ENCODE measurements at regions not wholly inside any gene's neighbourhood (a gene's known extent, or its start where the extent isn't known, plus 50 kb on each side); places are given as distances from the start of the nearest gene placed in this dataset.

DNA sequence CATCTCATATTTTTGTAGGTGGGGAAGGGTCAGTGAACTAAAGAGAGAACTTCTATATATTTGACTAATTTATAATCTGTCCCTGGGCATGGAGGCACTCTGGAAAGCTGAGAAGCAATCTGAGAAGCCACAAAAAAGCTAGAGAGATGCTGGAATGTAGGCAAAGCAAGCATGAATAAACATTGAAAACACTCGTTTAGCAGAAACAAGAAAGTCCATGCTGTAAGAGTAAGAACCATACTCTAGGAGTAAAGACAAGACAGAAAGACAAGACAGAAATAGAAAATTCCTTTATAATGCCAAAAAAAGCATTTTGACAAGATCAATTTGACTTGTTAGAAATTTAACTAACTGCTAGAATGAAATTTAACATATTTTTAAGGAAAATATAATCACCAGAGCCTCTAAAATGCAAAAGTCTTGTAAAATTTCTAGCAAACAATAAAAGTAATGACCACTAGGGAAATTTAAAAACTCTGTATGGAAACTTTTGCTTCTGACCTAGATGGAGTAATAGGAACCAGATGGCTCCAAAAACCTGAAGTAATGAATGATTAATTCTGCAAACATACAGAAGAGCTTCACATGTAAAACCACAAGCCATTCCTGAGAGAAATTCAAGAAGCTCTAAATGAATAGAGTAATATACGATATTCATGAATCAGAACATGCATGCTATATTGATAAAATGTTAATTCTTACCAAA is 625.7 kb upstream of the PTCHD4 start:
- Histone ChIP-seq H3K27me3 (ENCODE audit: control insufficient read depth, insufficient read depth, low read length) (no peaks in the 10 kb centered on the region), H3K4me3 (ENCODE audit: insufficient read depth, low read depth, low read length) (no peak overlapping the region), H3K36me3 (replicated peaks; ENCODE audit: control insufficient read depth, insufficient read depth, low read length) (no peaks in the 10 kb centered on the region)
- DNase-seq: no peak

DNA sequence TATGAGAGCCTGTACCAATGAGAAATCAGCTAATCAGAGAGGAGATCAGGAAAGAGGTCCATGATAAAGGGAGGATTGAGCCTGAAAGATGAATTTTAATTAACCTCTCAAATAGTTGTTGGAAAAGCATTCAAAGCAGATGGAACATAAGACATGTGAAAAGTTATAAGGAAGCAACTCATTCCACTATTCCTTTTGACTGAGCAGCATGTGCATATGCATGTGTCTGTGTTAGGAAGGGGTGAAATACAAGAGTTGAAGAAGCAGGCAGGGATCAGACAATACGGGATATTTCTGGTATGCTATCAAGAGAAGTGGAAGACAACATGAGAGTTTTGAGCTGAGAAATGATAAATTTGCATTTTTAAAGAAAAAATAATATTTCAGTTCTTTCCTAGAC is 624.8 kb upstream of the PTCHD4 start:
- no peak for DNase-seq
- Histone ChIP-seq H3K36me3 (replicated peaks; ENCODE audit: control insufficient read depth, insufficient read depth, low read length) (no peaks in the 10 kb centered on the region), H3K4me3 (ENCODE audit: insufficient read depth, low read depth, low read length) (no peak overlapping the region), H3K27me3 (ENCODE audit: control insufficient read depth, insufficient read depth, low read length) (no peaks in the 10 kb centered on the region)

DNA sequence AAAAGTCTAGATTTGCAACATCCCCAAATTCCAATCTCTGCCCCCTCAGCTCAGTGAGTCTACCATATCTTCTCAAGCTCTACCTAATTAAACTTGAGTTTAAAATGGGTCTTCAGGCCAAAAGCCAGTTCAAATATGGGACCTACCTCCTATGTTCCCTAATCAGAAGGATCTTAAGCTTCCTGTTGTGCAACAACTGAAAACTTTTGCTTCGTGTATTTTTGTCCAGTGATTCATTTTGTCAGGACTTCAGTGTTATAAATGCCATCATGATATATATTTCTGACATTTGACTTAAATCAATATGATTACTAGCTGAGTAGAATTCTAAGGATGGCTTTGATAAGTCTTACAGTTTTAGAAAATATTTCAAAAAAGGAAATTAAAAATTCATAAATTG is 622.6 kb upstream of the PTCHD4 start:
- Histone ChIP-seq H3K36me3 (replicated peaks; ENCODE audit: control insufficient read depth, insufficient read depth, low read length) (no peaks in the 10 kb centered on the region), H3K4me3 (ENCODE audit: insufficient read depth, low read depth, low read length) (no peak overlapping the region)
- no peak for DNase-seq

DNA sequence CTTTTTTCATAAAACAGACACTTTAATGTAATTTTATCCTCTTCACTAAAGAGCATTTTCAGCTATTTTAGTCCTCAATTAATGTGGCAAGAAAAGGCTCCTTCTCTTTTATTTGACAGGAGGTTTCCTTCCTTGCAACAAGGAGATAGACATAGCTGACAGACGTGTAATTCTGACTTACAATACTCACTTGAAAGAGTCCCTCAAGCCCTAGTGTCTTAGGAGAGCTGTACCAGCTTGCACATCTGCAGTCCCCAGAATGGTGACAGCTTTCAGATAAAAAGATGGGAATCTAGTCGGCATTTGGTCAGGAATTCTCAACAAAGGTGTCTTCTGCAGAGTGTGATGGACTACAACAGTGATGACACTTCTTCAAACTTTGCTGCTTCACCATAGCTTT is 603.7 kb upstream of the PTCHD4 start:
- Histone ChIP-seq H3K27me3 (ENCODE audit: control insufficient read depth, insufficient read depth, low read length) (no peaks in the 10 kb centered on the region), H3K36me3 (replicated peaks; ENCODE audit: control insufficient read depth, insufficient read depth, low read length) (no peaks in the 10 kb centered on the region), H3K4me3 (ENCODE audit: insufficient read depth, low read depth, low read length) (no peak overlapping the region)
- no peak for DNase-seq

More for the DNA sequence above, 622.6 kb upstream of the PTCHD4 start:
- H3K27me3 ChIP-seq (ENCODE audit: control insufficient read depth, insufficient read depth, low read length): no peaks in the 10 kb centered on the region

DNA sequence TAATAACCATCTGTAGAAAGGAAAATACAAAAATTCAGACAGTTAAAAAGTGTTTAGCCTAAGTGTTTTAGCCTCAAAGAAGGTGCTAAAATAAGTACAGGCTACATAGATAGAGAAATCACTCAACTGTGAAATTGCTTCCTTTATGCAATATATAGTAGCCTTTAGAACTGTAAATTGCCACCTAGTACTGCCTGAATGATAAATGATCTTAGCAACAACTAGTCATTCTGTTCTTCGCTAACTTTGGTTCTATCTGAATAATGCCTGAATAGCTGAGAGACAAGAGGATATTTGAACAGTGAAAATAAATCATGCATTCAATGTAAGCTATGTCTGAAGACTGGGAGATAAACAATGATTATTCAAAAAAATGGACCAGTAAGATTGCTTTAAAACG is 603.3 kb upstream of the PTCHD4 start:
- DNase-seq: no peak
- no peaks in the 10 kb centered on the region for H3K36me3 ChIP-seq (replicated peaks; ENCODE audit: control insufficient read depth, insufficient read depth, low read length)
- no peak overlapping the region for H3K4me3 ChIP-seq (ENCODE audit: insufficient read depth, low read depth, low read length)
- H3K27me3 ChIP-seq (ENCODE audit: control insufficient read depth, insufficient read depth, low read length): no peaks in the 10 kb centered on the region

DNA sequence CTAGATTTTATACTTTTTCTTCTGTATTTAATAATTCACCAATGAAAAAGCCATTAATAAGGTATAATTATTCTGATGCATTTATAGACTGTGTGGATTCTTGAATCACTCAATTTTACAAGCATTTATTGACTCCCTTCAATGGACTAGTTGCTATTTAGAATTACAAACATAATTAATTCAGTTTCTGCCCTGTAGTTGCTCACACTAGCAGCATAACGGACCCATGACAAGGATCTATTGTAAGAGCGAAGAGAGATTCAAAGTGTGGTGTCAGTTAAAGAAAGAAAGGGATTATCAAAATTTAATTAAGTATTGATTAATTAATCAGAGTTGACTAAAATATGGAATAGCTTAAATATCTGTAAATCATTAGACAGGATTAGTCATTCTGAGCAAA is 602.6 kb upstream of the PTCHD4 start:
- no peak overlapping the region for H3K4me3 ChIP-seq (ENCODE audit: insufficient read depth, low read depth, low read length)
- no peaks in the 10 kb centered on the region for H3K36me3 ChIP-seq (replicated peaks; ENCODE audit: control insufficient read depth, insufficient read depth, low read length)
- no peaks in the 10 kb centered on the region for H3K27me3 ChIP-seq (ENCODE audit: control insufficient read depth, insufficient read depth, low read length)
- DNase-seq: no peak

DNA sequence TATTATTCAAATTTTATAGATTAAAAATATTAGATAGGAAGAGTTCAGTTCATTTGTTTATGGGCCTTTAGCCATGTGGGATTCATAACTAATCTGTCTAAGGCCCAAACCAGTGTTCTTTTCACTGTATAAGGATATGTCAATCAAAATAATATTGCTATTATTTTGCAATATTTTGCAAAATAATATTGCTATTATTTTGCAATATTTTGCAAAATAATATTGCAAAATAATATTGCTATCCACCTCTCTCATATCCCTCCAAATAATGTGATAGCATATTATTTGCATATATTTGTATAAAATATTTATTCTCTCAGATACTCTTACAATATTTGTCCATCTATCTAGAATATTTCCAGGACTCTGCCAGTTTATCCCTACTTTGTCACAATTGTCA is 595.3 kb upstream of the PTCHD4 start:
- H3K4me3 ChIP-seq (ENCODE audit: insufficient read depth, low read depth, low read length): no peak overlapping the region
- H3K27me3 ChIP-seq (ENCODE audit: control insufficient read depth, insufficient read depth, low read length): no peaks in the 10 kb centered on the region
- DNase-seq: no peak
- H3K36me3 ChIP-seq (replicated peaks; ENCODE audit: control insufficient read depth, insufficient read depth, low read length): no peaks in the 10 kb centered on the region

DNA sequence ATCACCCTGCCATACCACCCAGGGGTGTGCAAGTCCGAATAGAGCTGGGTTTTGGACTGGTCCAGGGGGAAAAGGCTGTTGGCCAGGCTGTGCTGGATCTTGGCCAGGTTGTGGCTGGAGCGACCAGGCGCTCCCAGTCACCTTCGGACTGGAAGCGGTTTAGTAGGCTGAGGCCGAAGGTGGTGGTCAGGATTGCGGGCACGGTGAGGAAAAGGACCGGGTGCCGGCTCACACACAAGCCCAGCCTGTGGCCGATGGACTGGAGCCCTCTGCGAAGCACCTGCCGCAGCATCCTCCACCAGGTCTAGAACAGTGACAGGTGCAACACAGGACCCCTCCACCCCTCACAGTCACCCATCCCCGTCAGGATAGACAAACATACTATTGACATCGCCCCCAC is 590.6 kb upstream of the PTCHD4 start:
- Histone ChIP-seq H3K36me3 (replicated peaks; ENCODE audit: control insufficient read depth, insufficient read depth, low read length) (no peaks in the 10 kb centered on the region), H3K27me3 (ENCODE audit: control insufficient read depth, insufficient read depth, low read length) (no peaks in the 10 kb centered on the region), H3K4me3 (ENCODE audit: insufficient read depth, low read depth, low read length) (no peak overlapping the region)
- no peak for DNase-seq

DNA sequence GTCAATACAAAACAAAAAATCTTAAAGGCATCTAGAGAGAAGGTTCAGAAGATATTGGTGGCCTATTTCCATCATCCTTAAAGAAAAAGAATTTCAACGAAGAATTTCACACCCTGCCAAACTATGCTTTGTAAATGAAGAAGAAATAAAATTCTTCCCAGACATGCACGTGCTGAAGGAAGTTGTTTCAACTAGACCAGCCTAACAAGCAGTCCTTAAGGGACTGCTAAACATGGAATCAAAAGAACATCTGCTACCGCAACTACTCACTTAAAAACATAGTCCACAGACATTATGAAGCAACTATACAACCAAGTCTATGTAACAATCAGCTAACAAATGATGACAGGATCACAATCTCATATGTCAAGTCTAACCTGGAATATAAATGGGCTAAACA is 584.9 kb upstream of the PTCHD4 start:
- H3K27me3 ChIP-seq (ENCODE audit: control insufficient read depth, insufficient read depth, low read length): no peaks in the 10 kb centered on the region
- H3K4me3 ChIP-seq (ENCODE audit: insufficient read depth, low read depth, low read length): no peak overlapping the region
- DNase-seq: no peak
- no peaks in the 10 kb centered on the region for H3K36me3 ChIP-seq (replicated peaks; ENCODE audit: control insufficient read depth, insufficient read depth, low read length)

DNA sequence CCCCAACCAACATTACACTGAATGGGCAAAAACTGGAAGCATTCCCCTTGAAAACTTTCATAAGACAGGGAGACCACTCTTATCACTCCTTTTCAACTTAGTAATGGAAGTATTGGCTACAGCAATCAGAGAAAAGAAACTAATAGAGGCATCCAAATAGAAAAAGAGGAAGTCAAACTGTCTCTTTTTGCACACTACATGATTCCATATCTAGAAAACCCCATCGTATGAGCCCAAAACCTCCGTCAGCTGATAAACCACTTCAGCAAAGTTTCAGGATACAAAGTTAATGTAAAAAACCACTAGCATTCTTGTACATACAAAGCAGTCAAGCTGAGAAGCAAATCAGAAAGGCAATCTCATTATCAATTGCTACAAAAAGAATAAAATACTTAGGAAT is 580.4 kb upstream of the PTCHD4 start:
- DNase-seq: no peak
- no peak overlapping the region for H3K4me3 ChIP-seq (ENCODE audit: insufficient read depth, low read depth, low read length)
- no peaks in the 10 kb centered on the region for H3K27me3 ChIP-seq (ENCODE audit: control insufficient read depth, insufficient read depth, low read length)
- H3K36me3 ChIP-seq (replicated peaks; ENCODE audit: control insufficient read depth, insufficient read depth, low read length): no peaks in the 10 kb centered on the region

DNA sequence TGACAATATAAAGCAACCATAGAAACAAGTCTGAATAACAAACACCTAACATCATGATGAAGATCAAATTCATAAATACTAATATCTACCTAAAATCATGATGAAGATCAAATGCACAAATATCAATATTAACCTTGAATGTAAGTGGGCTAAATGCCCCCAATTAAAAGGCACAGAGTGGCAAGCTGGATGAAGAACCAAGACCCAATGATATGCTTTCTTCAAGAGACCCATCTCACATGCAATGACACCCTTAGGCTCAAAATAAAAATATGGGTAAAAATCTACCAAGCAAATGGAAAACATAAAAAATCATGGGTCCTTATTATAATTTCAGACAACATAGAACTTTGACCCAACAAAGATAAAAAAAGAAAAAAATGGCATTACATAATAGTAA is 578.5 kb upstream of the PTCHD4 start:
- H3K36me3 ChIP-seq (replicated peaks; ENCODE audit: control insufficient read depth, insufficient read depth, low read length): no peaks in the 10 kb centered on the region
- no peak overlapping the region for H3K4me3 ChIP-seq (ENCODE audit: insufficient read depth, low read depth, low read length)
- H3K27me3 ChIP-seq (ENCODE audit: control insufficient read depth, insufficient read depth, low read length): no peaks in the 10 kb centered on the region
- DNase-seq: no peak

DNA sequence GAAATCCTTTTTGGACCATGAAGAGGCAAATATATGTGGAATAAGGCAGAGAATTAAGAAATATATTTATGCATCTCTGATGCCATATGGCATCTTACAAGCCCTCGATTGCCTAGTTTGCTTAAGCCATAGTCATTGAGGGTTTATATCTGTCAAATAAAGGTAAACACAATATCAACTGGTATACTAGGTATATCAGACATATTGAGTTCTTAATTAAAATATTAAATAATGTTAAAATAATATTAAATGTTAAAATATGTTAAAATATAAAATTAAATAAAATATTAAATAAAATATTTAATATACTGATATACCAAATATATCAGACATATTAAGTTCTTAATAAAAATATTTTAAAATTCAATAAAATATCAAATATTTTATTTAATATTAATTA is 567.4 kb upstream of the PTCHD4 start:
- Histone ChIP-seq H3K4me3 (ENCODE audit: insufficient read depth, low read depth, low read length) (no peak overlapping the region), H3K36me3 (replicated peaks; ENCODE audit: control insufficient read depth, insufficient read depth, low read length) (no peaks in the 10 kb centered on the region), H3K27me3 (ENCODE audit: control insufficient read depth, insufficient read depth, low read length) (no peaks in the 10 kb centered on the region)
- DNase-seq: no peak

DNA sequence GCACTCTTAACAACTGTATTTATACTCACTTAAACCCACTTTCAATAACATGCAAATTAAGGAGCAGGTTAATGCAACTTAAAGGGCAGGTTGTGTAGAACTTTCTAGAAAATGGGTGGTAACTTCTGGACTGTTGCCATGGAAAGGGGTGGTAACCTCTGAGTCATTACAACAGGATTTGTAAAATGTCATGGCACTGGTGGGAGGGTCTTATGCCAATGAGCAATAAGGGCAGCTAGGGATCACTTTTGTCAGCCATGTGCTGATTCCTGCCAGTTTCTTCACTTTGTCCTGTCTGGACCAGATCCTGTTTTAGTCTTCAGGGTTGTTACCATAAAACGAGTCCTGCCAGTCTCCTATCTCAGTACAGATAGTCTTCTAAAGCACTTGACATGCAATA is 560.5 kb upstream of the PTCHD4 start:
- no peaks in the 10 kb centered on the region for H3K36me3 ChIP-seq (replicated peaks; ENCODE audit: control insufficient read depth, insufficient read depth, low read length)
- no peak overlapping the region for H3K4me3 ChIP-seq (ENCODE audit: insufficient read depth, low read depth, low read length)
- no peak for DNase-seq
- H3K27me3 ChIP-seq (ENCODE audit: control insufficient read depth, insufficient read depth, low read length): no peaks in the 10 kb centered on the region

DNA sequence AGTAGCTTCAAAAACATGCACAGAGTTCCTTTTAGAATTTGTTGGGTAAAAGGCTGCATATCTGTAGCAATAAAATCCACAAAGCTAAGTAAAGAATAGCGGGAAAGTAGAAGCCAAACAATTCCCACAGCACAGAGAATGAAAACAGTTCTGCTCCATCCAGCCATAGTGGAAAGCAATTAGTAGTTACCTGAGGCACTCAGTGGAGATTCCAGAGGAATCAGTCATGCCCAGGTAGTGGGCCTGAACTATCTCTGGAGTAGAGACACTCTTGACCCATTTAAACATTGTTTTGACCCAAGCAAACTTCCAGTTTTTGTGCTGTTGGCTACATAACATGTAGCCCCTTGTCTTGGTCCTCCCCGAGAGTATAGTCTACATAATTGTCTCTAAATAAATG is 559.5 kb upstream of the PTCHD4 start:
- H3K36me3 ChIP-seq (replicated peaks; ENCODE audit: control insufficient read depth, insufficient read depth, low read length): no peaks in the 10 kb centered on the region
- DNase-seq: no peak
- H3K27me3 ChIP-seq (ENCODE audit: control insufficient read depth, insufficient read depth, low read length): no peaks in the 10 kb centered on the region
- no peak overlapping the region for H3K4me3 ChIP-seq (ENCODE audit: insufficient read depth, low read depth, low read length)

DNA sequence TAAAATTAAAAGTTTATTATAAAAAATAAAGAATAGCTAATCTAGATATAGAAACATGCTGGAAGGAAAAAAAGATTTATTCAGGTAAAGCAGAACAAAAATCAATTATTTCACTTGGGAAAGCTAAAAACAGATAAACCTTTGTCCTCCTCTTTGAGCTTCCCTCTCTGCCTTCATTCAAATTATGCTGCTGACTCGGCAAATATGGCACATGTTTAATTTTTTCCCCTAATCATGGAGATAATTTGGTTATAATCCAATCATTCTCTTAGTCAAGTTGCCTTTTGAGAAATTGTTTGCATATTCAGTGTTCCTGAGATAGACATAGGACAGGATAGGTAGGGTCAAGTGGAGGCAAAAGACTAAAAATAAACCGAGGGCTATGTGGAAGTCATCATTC is 556.8 kb upstream of the PTCHD4 start:
- H3K4me3 ChIP-seq (ENCODE audit: insufficient read depth, low read depth, low read length): no peak overlapping the region

DNA sequence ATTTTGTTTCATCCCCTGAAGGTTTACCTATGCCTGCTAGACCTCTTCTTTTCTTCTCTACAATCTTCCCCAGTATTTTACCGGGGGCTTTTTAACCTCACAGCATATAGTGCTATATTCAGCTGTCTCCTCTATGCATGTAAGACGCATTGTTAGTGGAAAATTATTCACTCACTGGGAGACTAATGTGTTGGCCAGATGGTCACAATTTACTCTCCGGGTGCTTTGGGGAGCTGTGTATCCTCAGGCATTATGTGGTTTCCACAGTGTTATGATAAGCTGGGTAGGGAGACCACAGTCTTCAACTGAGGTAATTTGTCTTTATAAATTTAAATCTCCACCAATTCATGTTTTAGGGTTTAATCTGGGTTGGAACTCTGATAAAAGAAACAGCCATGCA is 553.8 kb upstream of the PTCHD4 start:
- no peaks in the 10 kb centered on the region for H3K36me3 ChIP-seq (replicated peaks; ENCODE audit: control insufficient read depth, insufficient read depth, low read length)
- H3K27me3 ChIP-seq (ENCODE audit: control insufficient read depth, insufficient read depth, low read length): no peaks in the 10 kb centered on the region
- DNase-seq: no peak
- H3K4me3 ChIP-seq (ENCODE audit: insufficient read depth, low read depth, low read length): no peak overlapping the region

More for the DNA sequence above, 556.8 kb upstream of the PTCHD4 start:
- Histone ChIP-seq H3K27me3 (ENCODE audit: control insufficient read depth, insufficient read depth, low read length) (no peaks in the 10 kb centered on the region), H3K36me3 (replicated peaks; ENCODE audit: control insufficient read depth, insufficient read depth, low read length) (no peaks in the 10 kb centered on the region)
- no peak for DNase-seq

All from H7 (cell line).